Left cardiac atrium (tissue), 4 donors: ENCODE measurements at regions not wholly inside any gene's neighbourhood (a gene's known extent, or its start where the extent isn't known, plus 50 kb on each side); places are given as distances from the start of the nearest gene placed in this dataset.
"Not testable (repeated sequence)": the region's sequence is repeated elsewhere in the genome, so short reads cannot be mapped to it uniquely, and the experiment has no call there.

Source experiments
- ATAC-seq, 2 donors: fragments of 200-7000 bp; cut with Tn5 transposase; one replicate each; pipeline ENCODE4 v1.9.1; 2020; ENCODE audit warnings: mild to moderate bottlenecking in 2 of 2, moderate library complexity in 2 of 2
- DNase-seq: peaks from one replicate; pipeline ENCODE4 v3.0.0-alpha.2; 2020
- intact Hi-C, 2 donors: fragments of 100-400 bp; cut with DNase I; formaldehyde crosslinking; loops; one replicate each; pipeline versions ENCODE4 v1.14.1 to v1.15.1; 2022 to 2023
- donor health status: DM: no; HTN: yes; CAD: no.
- donor health status: DM: no; HTN: yes; CAD: no; lungs with severe emphysema.
- donor health status: DM: yes; HTN: yes; CAD: no.
- donor health status: Dilated cardiomyopathy.

GRCh38 chr2:89828961-89829631 lies 1137.6 kb downstream of the RPIA start:
- intact Hi-C loops, DNase-seq: not testable (repeated sequence)
- ATAC-seq = peak; percentile 39 to 63

GRCh38 chr2:89829828-89830227 lies 1138.4 kb downstream of the RPIA start:
- intact Hi-C loops = no loop called here
- DNase-seq (no peak), ATAC-seq (peak; percentile 28 to 34)

- intact Hi-C loops, DNase-seq: not testable (repeated sequence)
- peak; percentile 56 to 76 for ATAC-seq
Observed at GRCh38 chr2:89830341-89831218, 1139.1 kb downstream of the RPIA start.

- DNase-seq (no peak), ATAC-seq (no peak)
- intact Hi-C loops = no loop called here
Observed at GRCh38 chr2:89831641-89832498, 1140.4 kb downstream of the RPIA start.

- DNase-seq (no peak), ATAC-seq (peak; percentile 36 to 76)
- intact Hi-C loops = no loop called here
Observed at GRCh38 chr2:89833116-89833779, 1141.8 kb downstream of the RPIA start.

GRCh38 chr2:89833780-89834117 lies 1142.3 kb downstream of the RPIA start:
- ATAC-seq (no peak), DNase-seq (no peak)
- intact Hi-C loops = no loop called here

GRCh38 chr2:89834306-89834705 lies 1142.8 kb downstream of the RPIA start:
- intact Hi-C loops = no loop called here
- DNase-seq = no peak
- no peak for ATAC-seq

- peak; percentile 73 to 85 for ATAC-seq
- intact Hi-C loops, DNase-seq: not testable (repeated sequence)
Observed at GRCh38 chr2:89836326-89836725, 1144.9 kb downstream of the RPIA start.

- intact Hi-C loops = no loop called here
Observed at GRCh38 chr2:89837962-89838625, 1146.6 kb downstream of the RPIA start.

GRCh38 chr2:89840175-89840574 lies 1148.7 kb downstream of the RPIA start:
- DNase-seq, intact Hi-C loops: not testable (repeated sequence)
- peak; percentile 39 to 54 for ATAC-seq

More at GRCh38 chr2:89837962-89838625, 1146.6 kb downstream of the RPIA start:
- DNase-seq = no peak
- ATAC-seq = peak in 1 of 2 donors; percentile 58

- DNase-seq, intact Hi-C loops: not testable (repeated sequence)
- ATAC-seq = peak; percentile 60 to 68
Observed at GRCh38 chr2:89840781-89841475, 1149.5 kb downstream of the RPIA start.

GRCh38 chr2:89841476-89841840 lies 1150.0 kb downstream of the RPIA start:
- intact Hi-C loops = no loop called here
- DNase-seq = no peak
- no peak for ATAC-seq

- DNase-seq (no peak), ATAC-seq (no peak)
- intact Hi-C loops = no loop called here
Observed at GRCh38 chr2:89842180-89842908, 1150.9 kb downstream of the RPIA start.

GRCh38 chr2:89844221-89844943 lies 1152.9 kb downstream of the RPIA start:
- intact Hi-C loops = no loop called here
- ATAC-seq (no peak), DNase-seq (no peak)

- intact Hi-C loops = loop anchor here in 1 of 2 donors (1.0 kb wide), 1 partner anchor 20 kb away; no protein-coding TSS in a partner anchor
- DNase-seq (no peak), ATAC-seq (no peak)
Observed at GRCh38 chr2:89845532-89845931, 1154.1 kb downstream of the RPIA start.

- DNase-seq (no peak), ATAC-seq (no peak)
- intact Hi-C loops = no loop called here
Observed at GRCh38 chr2:89848114-89848513, 1156.6 kb downstream of the RPIA start.
